Endothelial cell (in vitro differentiated cells): ENCODE measurements at regions not wholly inside any gene's neighbourhood (a gene's known extent, or its start where the extent isn't known, plus 50 kb on each side); places are given as distances from the start of the nearest gene placed in this dataset.

Experiments used
- DNase-seq: peaks from one replicate; pipeline ENCODE4 v3.0.0; 2021; ENCODE audit warnings: low spot score
- H3K27ac Mint-ChIP-seq: one replicate; pipeline ENCODE4 v1.8.0; 2021; ENCODE audit warnings: mixed read lengths, inconsistent platforms; ENCODE audit not compliant: unreplicated experiment
- H3K27me3 Mint-ChIP-seq: one replicate; pipeline ENCODE4 v1.8.0; 2021; ENCODE audit warnings: mild to moderate bottlenecking, moderate library complexity, mixed read lengths, inconsistent platforms; ENCODE audit not compliant: unreplicated experiment
- H3K36me3 Mint-ChIP-seq: one replicate; pipeline ENCODE4 v1.8.0; 2021; ENCODE audit warnings: mild to moderate bottlenecking, low read depth, mixed read lengths, inconsistent platforms; ENCODE audit not compliant: unreplicated experiment
- H3K4me1 Mint-ChIP-seq: one replicate; pipeline ENCODE4 v1.8.0; 2021; ENCODE audit warnings: mild to moderate bottlenecking, mixed read lengths, inconsistent platforms; ENCODE audit not compliant: unreplicated experiment
- H3K4me3 Mint-ChIP-seq: one replicate; pipeline ENCODE4 v1.8.0; 2021; ENCODE audit warnings: mild to moderate bottlenecking, mixed read lengths, inconsistent platforms; ENCODE audit not compliant: unreplicated experiment
- H3K9me3 Mint-ChIP-seq: one replicate; pipeline ENCODE4 v1.8.0; 2021; ENCODE audit warnings: mixed read lengths, inconsistent platforms; ENCODE audit not compliant: unreplicated experiment
- CTCF ChIP-seq: fragments of 200-600 bp; sonication (generic); IDR thresholded peaks from one replicate; pipeline ENCODE4 v1.5.0; 2021; ENCODE audit warnings: antibody characterized with exemption; ENCODE audit not compliant: unreplicated experiment

- Mint-ChIP-seq H3K27me3 (peaks cover 14% of the 10 kb centered on the region), H3K9me3 (no peaks in the 10 kb centered on the region), H3K27ac (no peak overlapping the region), H3K4me1 (peaks cover 3% of the 10 kb centered on the region), H3K4me3 (no peak overlapping the region), H3K36me3 (peaks cover 6% of the 10 kb centered on the region)
- TF ChIP-seq CTCF: no peak
- DNase-seq: no peak
Measured at GRCh38 chr6:44004625-44005506, 122.4 kb downstream of the MRPL14 start.

GRCh38 chr6:44004136-44004535 is 123.1 kb downstream of the MRPL14 start:
- no peak for DNase-seq
- Mint-ChIP-seq H3K27ac (no peak overlapping the region), H3K36me3 (peaks cover 6% of the 10 kb centered on the region), H3K9me3 (no peaks in the 10 kb centered on the region), H3K27me3 (peaks cover 14% of the 10 kb centered on the region), H3K4me3 (no peak overlapping the region), H3K4me1 (peaks cover 6% of the 10 kb centered on the region)
- no peak for TF ChIP-seq CTCF

- H3K4me3 Mint-ChIP-seq: no peak overlapping the region
- peaks cover 18% of the 10 kb centered on the region for H3K27me3 Mint-ChIP-seq
- H3K27ac Mint-ChIP-seq: no peak overlapping the region
- H3K36me3 Mint-ChIP-seq: peaks cover 8% of the 10 kb centered on the region
- H3K4me1 Mint-ChIP-seq: peaks cover 6% of the 10 kb centered on the region
- TF ChIP-seq CTCF: no peak
- DNase-seq: peak; percentile 23
- H3K9me3 Mint-ChIP-seq: no peaks in the 10 kb centered on the region
Measured at GRCh38 chr6:44003345-44004061, 123.7 kb downstream of the MRPL14 start.

- peaks cover 18% of the 10 kb centered on the region for H3K27me3 Mint-ChIP-seq
- peaks cover 8% of the 10 kb centered on the region for H3K36me3 Mint-ChIP-seq
- peaks cover 4% of the 10 kb centered on the region for H3K4me1 Mint-ChIP-seq
- no peaks in the 10 kb centered on the region for H3K9me3 Mint-ChIP-seq
- peak; percentile 43 for DNase-seq
- no peak overlapping the region for H3K27ac Mint-ChIP-seq
- no peak overlapping the region for H3K4me3 Mint-ChIP-seq
- no peak for TF ChIP-seq CTCF
Measured at GRCh38 chr6:44002593-44003344, 124.5 kb downstream of the MRPL14 start.
